ENCODE measurements at regions not wholly inside any gene's neighbourhood (a gene's known extent, or its start where the extent isn't known, plus 50 kb on each side); places are given as distances from the start of the nearest gene placed in this dataset.

- no peak overlapping the region for H3K4me3 ChIP-seq (ENCODE audit: low read depth, low read length)
- no peak for TF ChIP-seq CTCF (conservative IDR thresholded peaks at IDR 0.05; ENCODE audit: low read depth, low read length)
- DNase-seq (ENCODE audit: low read depth) = no peak
These were observed 582.2 kb upstream of the ZWINT start for GRCh38 chr10:56943221-56943755.

- H3K4me3 ChIP-seq (ENCODE audit: low read depth, low read length) = no peak overlapping the region
- TF ChIP-seq CTCF (conservative IDR thresholded peaks at IDR 0.05; ENCODE audit: low read depth, low read length) = no peak
- no peak for DNase-seq (ENCODE audit: low read depth)
These were observed 573.5 kb upstream of the ZWINT start for GRCh38 chr10:56934515-56934914.

- TF ChIP-seq CTCF (conservative IDR thresholded peaks at IDR 0.05; ENCODE audit: low read depth, low read length) = no peak
- H3K4me3 ChIP-seq (ENCODE audit: low read depth, low read length) = no peak overlapping the region
- peak; percentile 6 for DNase-seq (ENCODE audit: low read depth)
These were observed 567.7 kb upstream of the ZWINT start for GRCh38 chr10:56928714-56929113.

- no peak for TF ChIP-seq CTCF (conservative IDR thresholded peaks at IDR 0.05; ENCODE audit: low read depth, low read length)
- H3K4me3 ChIP-seq (ENCODE audit: low read depth, low read length) = no peak overlapping the region
- no peak for DNase-seq (ENCODE audit: low read depth)
These were observed 566.6 kb upstream of the ZWINT start for GRCh38 chr10:56927701-56928100.

GRCh38 chr10:56920601-56921261, 559.7 kb upstream of the ZWINT start:
- no peak overlapping the region for H3K4me3 ChIP-seq (ENCODE audit: low read depth, low read length)
- DNase-seq (ENCODE audit: low read depth) = peak; percentile 93
- no peak for TF ChIP-seq CTCF (conservative IDR thresholded peaks at IDR 0.05; ENCODE audit: low read depth, low read length)

- TF ChIP-seq CTCF (conservative IDR thresholded peaks at IDR 0.05; ENCODE audit: low read depth, low read length) = no peak
- no peak overlapping the region for H3K4me3 ChIP-seq (ENCODE audit: low read depth, low read length)
- no peak for DNase-seq (ENCODE audit: low read depth)
These were observed 551.0 kb upstream of the ZWINT start for GRCh38 chr10:56912043-56912442.

GRCh38 chr10:56905051-56905450, 544.0 kb upstream of the ZWINT start:
- DNase-seq (ENCODE audit: low read depth) = no peak
- no peak for TF ChIP-seq CTCF (conservative IDR thresholded peaks at IDR 0.05; ENCODE audit: low read depth, low read length)
- H3K4me3 ChIP-seq (ENCODE audit: low read depth, low read length) = no peak overlapping the region

All from epithelial cell of proximal tubule (primary cell).